ENCODE measurements at regions not wholly inside any gene's neighbourhood (a gene's known extent, or its start where the extent isn't known, plus 50 kb on each side); places are given as distances from the start of the nearest gene placed in this dataset.

DNA sequence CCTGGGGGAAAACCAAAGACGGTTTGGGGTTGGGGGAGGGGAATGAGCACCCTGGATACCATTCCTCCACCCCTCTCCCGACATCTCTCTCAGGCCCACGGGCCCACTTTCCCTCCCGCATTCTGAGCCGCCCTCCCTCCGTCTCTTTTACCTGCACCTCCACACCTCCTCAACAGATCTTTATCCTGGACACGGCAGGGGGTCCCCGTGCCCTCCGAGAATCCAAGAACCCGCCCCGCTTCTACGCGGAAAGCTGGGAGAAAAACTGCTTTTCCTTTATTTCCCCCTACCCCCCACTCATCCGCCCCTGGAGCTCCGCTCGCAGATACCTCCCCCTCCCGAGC is 108.8 kb downstream of the NAV1 start:
- intact Hi-C loops (cut with micrococcal nuclease; ENCODE audit: unreplicated experiment) (no loop called here), in situ Hi-C loops (cut with HindIII; ENCODE audit: low pct_unique_long_range_greater_than_20kb, low sequenced_read_pairs) (no loop called here)
- DNase-seq (ENCODE audit: low read depth, low spot score) (no peak), ATAC-seq (no peak)
- Histone ChIP-seq H3K9me3 (ENCODE audit: control insufficient read depth, insufficient read depth, low read depth, low read length) (no peaks in the 10 kb centered on the region), H3K4me3 (ENCODE audit: low read depth in 2 of 2, low read length in 2 of 2) (peak overlapping the region; percentile 52 to 66), H3K27me3 (ENCODE audit: control insufficient read depth, insufficient read depth, low read length) (peaks cover 2% of the 10 kb centered on the region), H3K27ac (ENCODE audit: low read length) (no peak overlapping the region), H3K36me3 (ENCODE audit: control insufficient read depth, insufficient read depth, low read length) (no peaks in the 10 kb centered on the region), H3K4me1 (ENCODE audit: control insufficient read depth, insufficient read depth, low read length) (peaks cover 6% of the 10 kb centered on the region; the same call in 1 of the 2 replicates)
- ChIA-PET CTCF (interaction anchor here (0.6 kb wide), 1 partner anchor 62 kb away, joined by 6 read pairs; no protein-coding TSS in a partner anchor), POLR2A (no interaction called here)
- no TSS peak for BruUV-seq (replicated peaks)
- TF ChIP-seq SIN3A (IDR thresholded peaks at IDR 0.05; ENCODE audit: borderline replicate concordance, insufficient read depth, low read depth, low read length) (no peak), POLR2AphosphoS5 (IDR thresholded peaks at IDR 0.05; ENCODE audit: low read depth, low read length) (no peak), TCF7L2 (IDR thresholded peaks at IDR 0.05; ENCODE audit: low read depth, low read length) (no peak), REST (IDR thresholded peaks at IDR 0.05; ENCODE audit: insufficient read depth in 1 of 2, low read depth in 2 of 2, low read length in 1 of 2) (no peak)
- TF ChIP-seq, protein P1, sequence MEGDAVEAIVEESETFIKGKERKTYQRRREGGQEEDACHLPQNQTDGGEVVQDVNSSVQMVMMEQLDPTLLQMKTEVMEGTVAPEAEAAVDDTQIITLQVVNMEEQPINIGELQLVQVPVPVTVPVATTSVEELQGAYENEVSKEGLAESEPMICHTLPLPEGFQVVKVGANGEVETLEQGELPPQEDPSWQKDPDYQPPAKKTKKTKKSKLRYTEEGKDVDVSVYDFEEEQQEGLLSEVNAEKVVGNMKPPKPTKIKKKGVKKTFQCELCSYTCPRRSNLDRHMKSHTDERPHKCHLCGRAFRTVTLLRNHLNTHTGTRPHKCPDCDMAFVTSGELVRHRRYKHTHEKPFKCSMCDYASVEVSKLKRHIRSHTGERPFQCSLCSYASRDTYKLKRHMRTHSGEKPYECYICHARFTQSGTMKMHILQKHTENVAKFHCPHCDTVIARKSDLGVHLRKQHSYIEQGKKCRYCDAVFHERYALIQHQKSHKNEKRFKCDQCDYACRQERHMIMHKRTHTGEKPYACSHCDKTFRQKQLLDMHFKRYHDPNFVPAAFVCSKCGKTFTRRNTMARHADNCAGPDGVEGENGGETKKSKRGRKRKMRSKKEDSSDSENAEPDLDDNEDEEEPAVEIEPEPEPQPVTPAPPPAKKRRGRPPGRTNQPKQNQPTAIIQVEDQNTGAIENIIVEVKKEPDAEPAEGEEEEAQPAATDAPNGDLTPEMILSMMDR (IDR thresholded peaks at IDR 0.05) = no peak

DNA sequence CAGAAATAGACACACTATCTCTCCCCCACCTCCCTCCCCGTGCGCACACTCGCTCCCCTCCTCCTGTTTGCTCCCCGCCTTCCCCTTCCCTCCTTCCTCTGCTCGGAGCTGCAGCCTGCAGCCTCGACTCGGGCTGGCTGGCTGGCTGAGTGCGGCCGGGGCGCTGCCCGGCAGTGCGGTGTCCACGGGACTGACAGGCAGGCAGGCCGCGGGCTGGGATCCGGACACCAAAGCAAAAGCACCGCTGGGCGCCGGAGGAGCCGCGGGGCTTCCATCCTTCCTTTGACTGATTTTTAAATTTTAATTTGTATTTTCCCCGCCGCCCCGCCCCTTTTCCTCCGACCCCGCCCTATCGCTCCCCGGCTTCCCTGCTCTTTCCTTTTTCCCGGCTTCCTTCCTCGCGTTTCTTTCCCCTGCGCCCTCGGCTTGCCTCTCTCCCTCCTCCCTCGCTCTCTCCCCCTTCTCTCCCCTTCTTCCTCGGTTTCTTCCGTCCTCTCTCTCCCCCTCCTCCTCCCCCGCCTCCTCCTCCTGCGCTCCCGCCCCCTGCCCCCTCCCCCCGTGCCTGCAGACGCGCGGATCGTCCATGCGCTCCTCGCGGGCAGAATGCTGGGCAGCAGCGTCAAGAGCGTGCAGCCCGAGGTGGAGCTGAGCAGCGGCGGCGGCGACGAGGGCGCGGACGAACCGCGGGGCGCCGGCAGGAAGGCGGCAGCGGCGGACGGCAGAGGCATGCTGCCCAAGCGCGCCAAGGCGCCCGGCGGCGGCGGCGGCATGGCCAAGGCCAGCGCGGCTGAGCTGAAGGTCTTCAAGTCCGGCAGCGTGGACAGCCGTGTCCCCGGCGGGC is 109.4 kb downstream of the NAV1 start:
- H3K27me3 ChIP-seq (ENCODE audit: control insufficient read depth, insufficient read depth, low read length) = peaks cover 2% of the 10 kb centered on the region
- H3K4me1 ChIP-seq (ENCODE audit: control insufficient read depth, insufficient read depth, low read length) = peaks cover 6% of the 10 kb centered on the region; the same call in 1 of the 2 replicates
- ChIA-PET CTCF (interaction anchor here (0.6 to 0.7 kb wide), 2 partner anchors 61 to 87 kb away, joined by 6 read pairs; no protein-coding TSS in a partner anchor), POLR2A (interaction anchor here (0.6 kb wide), 1 partner anchor 145 kb away, joined by 5 read pairs; no protein-coding TSS in a partner anchor)
- TF ChIP-seq, protein P1 (IDR thresholded peaks at IDR 0.05) = no peak
- no peak for TF ChIP-seq REST (IDR thresholded peaks at IDR 0.05; ENCODE audit: insufficient read depth in 1 of 2, low read depth in 2 of 2, low read length in 1 of 2)
- no peak for TF ChIP-seq TCF7L2 (IDR thresholded peaks at IDR 0.05; ENCODE audit: low read depth, low read length)
- no peak for TF ChIP-seq SIN3A (IDR thresholded peaks at IDR 0.05; ENCODE audit: borderline replicate concordance, insufficient read depth, low read depth, low read length)
- TF ChIP-seq POLR2AphosphoS5 (IDR thresholded peaks at IDR 0.05; ENCODE audit: low read depth, low read length) = no peak
- peak overlapping the region; percentile 52 to 66 for H3K4me3 ChIP-seq (ENCODE audit: low read depth in 2 of 2, low read length in 2 of 2)
- in situ Hi-C loops (cut with HindIII; ENCODE audit: low pct_unique_long_range_greater_than_20kb, low sequenced_read_pairs) = no loop called here
- H3K36me3 ChIP-seq (ENCODE audit: control insufficient read depth, insufficient read depth, low read length) = no peaks in the 10 kb centered on the region
- DNase-seq (ENCODE audit: low read depth, low spot score) (no peak), ATAC-seq (peak; percentile 58)
- intact Hi-C loops (cut with micrococcal nuclease; ENCODE audit: unreplicated experiment) = no loop called here
- no TSS peak for BruUV-seq (replicated peaks)
- H3K27ac ChIP-seq (ENCODE audit: low read length) = no peak overlapping the region
- no peaks in the 10 kb centered on the region for H3K9me3 ChIP-seq (ENCODE audit: control insufficient read depth, insufficient read depth, low read depth, low read length)
